ENCODE measurements at regions not wholly inside any gene's neighbourhood (a gene's known extent, or its start where the extent isn't known, plus 50 kb on each side); places are given as distances from the start of the nearest gene placed in this dataset.
"Not testable (repeated sequence)": the region's sequence is repeated elsewhere in the genome, so short reads cannot be mapped to it uniquely, and the experiment has no call there.

- BruUV-seq (replicated peaks) = no TSS peak
- CTCF ChIA-PET = interaction anchor here (1.2 kb wide), 1 partner anchor 230 kb away, joined by 4 read pairs; no protein-coding TSS in a partner anchor
These were observed 137.6 kb upstream of the SVIL start for GRCh38 chr10:29772403-29772802.

GRCh38 chr10:29771376-29771775 is 136.6 kb upstream of the SVIL start:
- Histone ChIP-seq H3K79me2 (ENCODE audit: control insufficient read depth, insufficient read depth, low read length) (no peaks in the 10 kb centered on the region), H3K4me2 (ENCODE audit: insufficient read depth, low read length) (no peak overlapping the region), H2AFZ (ENCODE audit: low read depth, low read length) (no peak overlapping the region), H3K9me1 (replicated peaks; ENCODE audit: control insufficient read depth, extremely low read depth, insufficient read depth, low read length) (no peaks in the 10 kb centered on the region), H3K36me3 (ENCODE audit: control insufficient read depth in 2 of 2, extremely low read depth in 1 of 2, insufficient read depth in 2 of 2, low read length in 2 of 2) (no peaks in the 10 kb centered on the region), H3K9me3 (replicated peaks; ENCODE audit: control insufficient read depth, insufficient read depth, low read length) (no peaks in the 10 kb centered on the region), H3K9ac (replicated peaks; ENCODE audit: extremely low read depth, insufficient read depth, low read length) (no peak overlapping the region), H3K4me3 (replicated peaks in 1 of 3; ENCODE audit: insufficient read depth in 1 of 3, low read depth in 1 of 3, low read length in 3 of 3) (no peak overlapping the region), H3K27ac (ENCODE audit: insufficient read depth, low read depth, low read length) (no peak overlapping the region), H3K27me3 (ENCODE audit: control insufficient read depth in 2 of 2, insufficient read depth in 2 of 2, low read length in 2 of 2) (no peaks in the 10 kb centered on the region), H4K20me1 (replicated peaks; ENCODE audit: control insufficient read depth, extremely low read depth, insufficient read depth, low read length) (no peaks in the 10 kb centered on the region), H3K4me1 (ENCODE audit: control insufficient read depth, extremely low read depth, insufficient read depth, low read length) (peaks cover 2% of the 10 kb centered on the region)
- intact Hi-C loops (cut with micrococcal nuclease) (no loop called here), dilution Hi-C loops (cut with MboI; ENCODE audit: extremely low pct_ligation_motif_present, low sequenced_read_pairs) (no loop called here)
- ChIA-PET CTCF (interaction anchor here (1.2 kb wide), 1 partner anchor 231 kb away, joined by 4 read pairs; no protein-coding TSS in a partner anchor), POLR2A (no interaction called here)
- BruUV-seq (replicated peaks) = no TSS peak
- DNase-seq (ENCODE audit: low read depth, low spot score) (no peak), FAIRE-seq (no peak)
- TF ChIP-seq CTCF (IDR thresholded peaks at IDR 0.05; ENCODE audit: extremely low read depth in 1 of 2, insufficient read depth in 1 of 2, low read depth in 1 of 2, low read length in 2 of 2) = no peak
- no peak for TF ChIP-seq EZH2 (IDR thresholded peaks at IDR 0.05; ENCODE audit: borderline replicate concordance, low read depth, low read length, severe bottlenecking)
- no peak for TF ChIP-seq GATA2 (IDR thresholded peaks at IDR 0.05; ENCODE audit: insufficient read depth, insufficient read length, low read depth, low read length)
- TF ChIP-seq FOS (IDR thresholded peaks at IDR 0.05; ENCODE audit: borderline replicate concordance, insufficient read depth, low read length) = no peak
- TF ChIP-seq MYC (IDR thresholded peaks at IDR 0.05; ENCODE audit: low read depth, low read length) = no peak
- no peak for TF ChIP-seq POLR2AphosphoS5 (IDR thresholded peaks at IDR 0.05; ENCODE audit: insufficient read depth, low read depth, low read length)
- no peak for TF ChIP-seq JUN (IDR thresholded peaks at IDR 0.05; ENCODE audit: borderline replicate concordance, insufficient read depth, insufficient read length, low read depth)

More at GRCh38 chr10:29772403-29772802, 137.6 kb upstream of the SVIL start:
- POLR2A ChIA-PET = interaction anchor here (0.7 kb wide), 1 partner anchor 19 kb away, joined by 3 read pairs; no protein-coding TSS in a partner anchor
- Histone ChIP-seq H3K79me2 (ENCODE audit: control insufficient read depth, insufficient read depth, low read length) (no peaks in the 10 kb centered on the region), H3K9me1 (replicated peaks; ENCODE audit: control insufficient read depth, extremely low read depth, insufficient read depth, low read length) (no peaks in the 10 kb centered on the region), H3K4me3 (replicated peaks in 1 of 3; ENCODE audit: insufficient read depth in 1 of 3, low read depth in 1 of 3, low read length in 3 of 3) (no peak overlapping the region), H3K4me1 (ENCODE audit: control insufficient read depth, extremely low read depth, insufficient read depth, low read length) (peaks cover 2% of the 10 kb centered on the region), H3K36me3 (ENCODE audit: control insufficient read depth in 2 of 2, extremely low read depth in 1 of 2, insufficient read depth in 2 of 2, low read length in 2 of 2) (no peaks in the 10 kb centered on the region), H2AFZ (ENCODE audit: low read depth, low read length) (no peak overlapping the region), H3K27me3 (ENCODE audit: control insufficient read depth in 2 of 2, insufficient read depth in 2 of 2, low read length in 2 of 2) (no peaks in the 10 kb centered on the region), H3K9ac (replicated peaks; ENCODE audit: extremely low read depth, insufficient read depth, low read length) (no peak overlapping the region), H3K9me3 (replicated peaks; ENCODE audit: control insufficient read depth, insufficient read depth, low read length) (no peaks in the 10 kb centered on the region), H4K20me1 (replicated peaks; ENCODE audit: control insufficient read depth, extremely low read depth, insufficient read depth, low read length) (no peaks in the 10 kb centered on the region), H3K27ac (ENCODE audit: insufficient read depth, low read depth, low read length) (no peak overlapping the region), H3K4me2 (ENCODE audit: insufficient read depth, low read length) (no peak overlapping the region)
- TF ChIP-seq EZH2 (IDR thresholded peaks at IDR 0.05; ENCODE audit: borderline replicate concordance, low read depth, low read length, severe bottlenecking) = no peak
- no peak for TF ChIP-seq FOS (IDR thresholded peaks at IDR 0.05; ENCODE audit: borderline replicate concordance, insufficient read depth, low read length)
- FAIRE-seq (no peak), DNase-seq (ENCODE audit: low read depth, low spot score) (no peak)
- dilution Hi-C loops (cut with MboI; ENCODE audit: extremely low pct_ligation_motif_present, low sequenced_read_pairs) (no loop called here), intact Hi-C loops (cut with micrococcal nuclease) (no loop called here)

- H3K79me2 ChIP-seq (ENCODE audit: control insufficient read depth, insufficient read depth, low read length); H3K9ac ChIP-seq (replicated peaks; ENCODE audit: extremely low read depth, insufficient read depth, low read length); H4K20me1 ChIP-seq (replicated peaks; ENCODE audit: control insufficient read depth, extremely low read depth, insufficient read depth, low read length); dilution Hi-C loops (cut with MboI; ENCODE audit: extremely low pct_ligation_motif_present, low sequenced_read_pairs); H3K4me1 ChIP-seq (ENCODE audit: control insufficient read depth, extremely low read depth, insufficient read depth, low read length); CTCF ChIA-PET; H3K36me3 ChIP-seq (ENCODE audit: control insufficient read depth in 2 of 2, extremely low read depth in 1 of 2, insufficient read depth in 2 of 2, low read length in 2 of 2); POLR2A ChIA-PET; H3K9me3 ChIP-seq (replicated peaks; ENCODE audit: control insufficient read depth, insufficient read depth, low read length); H2AFZ ChIP-seq (ENCODE audit: low read depth, low read length); H3K9me1 ChIP-seq (replicated peaks; ENCODE audit: control insufficient read depth, extremely low read depth, insufficient read depth, low read length); H3K27me3 ChIP-seq (ENCODE audit: control insufficient read depth in 2 of 2, insufficient read depth in 2 of 2, low read length in 2 of 2); DNase-seq (ENCODE audit: low read depth, low spot score); H3K4me2 ChIP-seq (ENCODE audit: insufficient read depth, low read length); BruUV-seq (replicated peaks); H3K27ac ChIP-seq (ENCODE audit: insufficient read depth, low read depth, low read length); FAIRE-seq; H3K4me3 ChIP-seq (replicated peaks in 1 of 3; ENCODE audit: insufficient read depth in 1 of 3, low read depth in 1 of 3, low read length in 3 of 3); intact Hi-C loops (cut with micrococcal nuclease): not testable (repeated sequence)
These were observed 134.5 kb upstream of the SVIL start for GRCh38 chr10:29769277-29769676.

Measured in endothelial cell of umbilical vein (primary cell).